GM13977 (cell line): ENCODE measurements at regions not wholly inside any gene's neighbourhood (a gene's known extent, or its start where the extent isn't known, plus 50 kb on each side); places are given as distances from the start of the nearest gene placed in this dataset.

ENCODE experiments used
- DNase-seq: peaks from one replicate; pipeline ENCODE4 v3.0.0; 2012; ENCODE audit warnings: low spot score
- in situ Hi-C: fragments of 300-500 bp; cut with MboI; formaldehyde crosslinking; loops from one replicate; pipeline ENCODE4 v1.12.0; 2022; ENCODE audit warnings: low sequenced_read_pairs, low pct_unique_long_range_greater_than_20kb, mixed read lengths, inconsistent platforms; ENCODE audit not compliant: unreplicated experiment
- TF ChIP-seq, protein P1 (sequence below): IDR thresholded peaks from 2 replicates; pipeline ENCODE4 v1.5.1; 2012; ENCODE audit warnings: mild to moderate bottlenecking, control low read depth; ENCODE audit not compliant: insufficient read depth; ENCODE audit errors: extremely low read depth, missing control alignments

DNA sequence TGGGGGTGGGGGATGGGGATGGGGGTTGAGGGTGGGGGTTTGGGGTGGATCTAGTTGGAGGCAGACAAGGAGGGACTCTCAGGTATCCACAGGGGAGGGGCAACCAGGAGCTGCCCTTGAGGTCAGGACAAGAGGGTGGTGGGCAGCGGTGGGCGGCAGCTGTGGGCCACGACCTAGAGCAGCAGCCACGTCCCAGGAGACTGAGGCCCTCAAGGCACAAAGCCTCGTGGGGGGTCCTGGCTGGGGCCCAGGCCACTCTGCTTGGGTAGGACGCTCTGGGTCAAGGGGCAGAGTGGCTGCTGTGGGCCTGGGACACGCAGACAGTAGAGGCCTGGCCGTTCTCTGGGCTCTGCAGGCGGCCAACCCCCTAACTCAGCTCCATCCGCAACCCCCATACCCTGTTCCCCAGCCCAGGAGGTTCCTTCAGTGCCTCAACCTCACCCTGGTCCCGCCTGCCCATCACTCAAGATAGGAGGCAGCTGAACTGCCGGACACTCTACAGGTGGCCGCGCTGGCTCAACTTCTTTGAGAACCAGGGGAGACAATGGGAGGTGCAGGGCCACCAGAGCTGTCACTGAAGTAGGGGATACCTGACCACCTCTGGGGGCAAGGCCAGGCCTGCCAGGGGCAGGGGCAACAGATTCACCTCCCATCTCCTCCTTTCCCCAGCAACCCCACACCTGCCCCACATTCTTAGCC lies 75.6 kb downstream of the ENGASE start:
- in situ Hi-C loops, result no loop called here
- TF ChIP-seq, protein P1, sequence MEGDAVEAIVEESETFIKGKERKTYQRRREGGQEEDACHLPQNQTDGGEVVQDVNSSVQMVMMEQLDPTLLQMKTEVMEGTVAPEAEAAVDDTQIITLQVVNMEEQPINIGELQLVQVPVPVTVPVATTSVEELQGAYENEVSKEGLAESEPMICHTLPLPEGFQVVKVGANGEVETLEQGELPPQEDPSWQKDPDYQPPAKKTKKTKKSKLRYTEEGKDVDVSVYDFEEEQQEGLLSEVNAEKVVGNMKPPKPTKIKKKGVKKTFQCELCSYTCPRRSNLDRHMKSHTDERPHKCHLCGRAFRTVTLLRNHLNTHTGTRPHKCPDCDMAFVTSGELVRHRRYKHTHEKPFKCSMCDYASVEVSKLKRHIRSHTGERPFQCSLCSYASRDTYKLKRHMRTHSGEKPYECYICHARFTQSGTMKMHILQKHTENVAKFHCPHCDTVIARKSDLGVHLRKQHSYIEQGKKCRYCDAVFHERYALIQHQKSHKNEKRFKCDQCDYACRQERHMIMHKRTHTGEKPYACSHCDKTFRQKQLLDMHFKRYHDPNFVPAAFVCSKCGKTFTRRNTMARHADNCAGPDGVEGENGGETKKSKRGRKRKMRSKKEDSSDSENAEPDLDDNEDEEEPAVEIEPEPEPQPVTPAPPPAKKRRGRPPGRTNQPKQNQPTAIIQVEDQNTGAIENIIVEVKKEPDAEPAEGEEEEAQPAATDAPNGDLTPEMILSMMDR, result no peak
- DNase-seq, result no peak

DNA sequence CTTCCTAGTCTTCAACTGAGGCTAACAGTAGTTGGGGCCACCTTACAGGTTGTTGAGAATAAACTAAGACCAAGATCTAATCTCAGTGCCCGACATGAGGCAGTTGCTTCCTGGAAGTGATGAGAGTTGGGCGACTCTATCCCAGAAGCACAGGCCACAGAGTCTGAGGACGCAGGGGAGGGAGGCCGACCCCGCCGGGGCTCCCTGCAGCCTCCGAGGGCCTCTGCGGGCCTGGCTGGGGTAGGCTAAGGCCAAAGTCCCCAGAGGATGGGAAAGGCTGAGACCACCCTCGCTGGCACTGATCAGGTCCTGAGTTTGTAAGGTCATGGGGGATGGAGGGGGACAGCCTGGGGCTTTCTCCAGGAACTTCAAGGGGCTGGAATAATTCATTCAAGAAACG lies 74.0 kb downstream of the ENGASE start:
- TF ChIP-seq, protein P1, result no peak
- no peak for DNase-seq
- in situ Hi-C loops, result no loop called here

DNA sequence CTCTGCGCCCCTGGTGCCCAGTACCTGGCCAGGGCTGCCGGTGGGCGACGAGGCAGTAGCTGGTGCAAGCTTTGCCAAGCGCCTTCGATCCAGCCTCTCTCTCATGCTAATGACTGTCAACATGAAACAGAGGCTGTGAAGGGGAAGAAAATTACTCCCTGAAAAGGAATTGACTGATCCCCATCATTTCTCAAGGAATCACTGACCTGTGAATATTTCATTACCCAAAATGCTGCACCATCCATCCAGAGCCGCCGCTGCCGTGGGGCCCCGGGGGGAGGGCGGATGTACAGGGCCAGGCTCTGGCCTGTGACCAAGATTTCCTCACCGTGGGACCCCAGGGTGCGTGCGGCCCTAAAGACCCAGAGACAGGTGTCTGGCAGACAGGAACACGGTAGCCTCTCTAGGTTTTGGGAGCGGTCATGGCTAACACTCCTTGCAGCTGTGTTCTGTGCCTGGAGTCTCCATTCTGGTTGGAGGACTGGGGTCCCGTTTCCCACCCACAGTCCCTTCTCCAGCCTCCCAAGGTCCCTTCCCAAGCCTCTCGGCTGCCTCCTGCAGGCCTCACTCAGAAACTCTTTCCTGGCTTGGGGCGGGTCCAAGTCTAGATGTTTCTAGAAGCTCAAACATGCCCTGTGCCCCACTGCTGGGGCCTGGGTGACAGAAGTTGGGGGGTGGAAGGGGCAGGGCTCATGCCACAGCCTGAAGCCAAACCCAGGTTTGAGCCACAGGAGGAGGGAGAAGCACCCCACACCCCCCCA lies 73.3 kb downstream of the ENGASE start:
- TF ChIP-seq, protein P1, result peak; percentile 3
- DNase-seq, result no peak
- in situ Hi-C loops, result no loop called here

DNA sequence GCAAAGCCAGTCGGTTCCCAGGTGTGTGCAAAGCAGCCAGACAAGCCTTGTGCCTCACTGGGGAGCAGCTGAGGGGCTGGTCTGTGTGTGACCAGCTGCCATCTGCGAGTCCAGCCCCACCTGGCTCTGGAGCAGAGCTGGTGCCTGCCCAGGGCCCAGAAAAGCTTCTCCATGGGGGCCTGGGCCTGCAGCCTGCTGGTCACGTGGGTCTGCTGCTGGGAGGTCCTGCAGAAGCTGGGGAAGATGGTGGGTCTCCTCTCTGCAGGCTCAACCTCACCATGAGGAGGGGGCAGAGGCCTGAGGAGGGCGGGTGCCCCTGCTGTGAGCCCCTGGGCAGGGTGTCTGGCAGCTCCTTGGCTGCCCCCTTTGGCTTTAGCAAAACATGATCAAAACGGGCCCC lies 71.9 kb downstream of the ENGASE start:
- TF ChIP-seq, protein P1, result no peak
- DNase-seq, result no peak
- in situ Hi-C loops, result no loop called here

DNA sequence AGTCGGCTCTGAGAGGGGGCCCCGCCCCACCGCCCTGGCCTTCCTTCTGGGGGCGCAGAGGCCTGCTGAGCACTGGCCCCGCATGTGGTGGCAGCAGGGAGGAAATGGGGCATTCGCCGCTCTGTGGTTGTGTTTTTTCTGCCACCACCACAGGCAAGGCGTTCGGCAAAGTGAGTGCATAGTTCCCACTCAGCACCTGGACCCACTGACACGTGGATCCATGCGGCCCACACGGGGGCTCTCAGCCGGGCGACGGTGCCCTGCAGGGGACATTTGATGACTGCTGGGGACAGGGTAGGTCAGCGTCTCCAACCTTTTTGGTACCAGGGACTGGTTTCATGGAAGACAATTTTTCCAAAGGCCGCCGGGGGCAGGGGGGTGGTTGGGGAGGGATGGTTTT lies 70.9 kb downstream of the ENGASE start:
- in situ Hi-C loops, result no loop called here
- no peak for DNase-seq
- TF ChIP-seq, protein P1, result no peak

DNA sequence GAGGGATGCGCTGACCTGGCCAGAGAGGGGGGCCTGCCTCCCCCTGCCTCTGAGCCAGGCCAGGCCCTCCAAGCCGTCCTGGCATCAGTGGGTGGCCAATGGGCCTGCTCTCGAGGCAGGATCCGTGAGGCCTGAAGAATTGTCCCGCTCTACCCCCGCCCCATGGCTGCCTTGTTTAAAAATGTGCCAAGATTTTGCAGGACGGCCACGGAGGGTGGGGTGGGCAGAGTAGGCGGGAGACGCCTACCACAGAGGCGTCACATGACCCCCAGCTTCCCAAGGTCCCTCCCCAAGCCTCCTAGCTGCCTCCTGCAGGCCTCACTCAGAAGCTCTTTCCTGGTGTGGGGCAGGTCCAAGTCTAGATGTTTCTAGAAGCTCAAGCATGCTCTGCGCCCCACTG lies 69.5 kb downstream of the ENGASE start:
- TF ChIP-seq, protein P1, result no peak
- in situ Hi-C loops, result no loop called here
- DNase-seq, result no peak
